ENCODE measurements at regions not wholly inside any gene's neighbourhood (a gene's known extent, or its start where the extent isn't known, plus 50 kb on each side); places are given as distances from the start of the nearest gene placed in this dataset.
A peak's percentile ranks its signal among the peaks of the same experiment; 100 is the strongest.

DNA sequence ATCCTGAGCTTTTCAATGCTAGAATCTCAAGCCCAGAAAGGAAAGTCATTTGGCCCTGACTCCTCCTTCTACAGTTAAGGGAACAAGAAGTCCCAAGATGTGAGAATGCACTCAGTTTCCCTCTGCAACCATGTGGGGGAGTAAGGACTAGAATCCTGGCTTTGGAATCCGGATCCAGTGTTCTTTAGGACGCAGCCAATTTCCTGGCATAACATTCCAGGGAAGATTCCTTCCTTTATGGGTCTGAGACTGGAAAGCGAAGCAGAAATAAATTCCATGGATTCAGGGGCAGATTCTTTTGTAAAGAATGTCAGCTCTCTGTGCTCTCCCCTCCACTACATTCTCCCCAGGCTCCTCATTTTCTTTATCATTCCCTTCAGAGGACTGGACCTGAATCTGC is 151.8 kb upstream of the SOX14 start:
- WGBS, 4 donors, result 12 to 30% (median 19%) methylated on average over 3 of the region's 3 CpGs
- Histone ChIP-seq H3K27ac (no peak overlapping the region), H3K36me3 (replicated peaks in 1 of 2) (no peaks in the 10 kb centered on the region), H3K4me3 (no peak overlapping the region), H3K27me3 (no peaks in the 10 kb centered on the region), H3K4me1 (replicated peaks in 1 of 2) (no peaks in the 10 kb centered on the region), H3K9me3 (replicated peaks in 1 of 3) (no peaks in the 10 kb centered on the region)
- DNase-seq, result no peak
- intact Hi-C loops (cut with DNase I), result no loop called here
- TF ChIP-seq, protein P1, sequence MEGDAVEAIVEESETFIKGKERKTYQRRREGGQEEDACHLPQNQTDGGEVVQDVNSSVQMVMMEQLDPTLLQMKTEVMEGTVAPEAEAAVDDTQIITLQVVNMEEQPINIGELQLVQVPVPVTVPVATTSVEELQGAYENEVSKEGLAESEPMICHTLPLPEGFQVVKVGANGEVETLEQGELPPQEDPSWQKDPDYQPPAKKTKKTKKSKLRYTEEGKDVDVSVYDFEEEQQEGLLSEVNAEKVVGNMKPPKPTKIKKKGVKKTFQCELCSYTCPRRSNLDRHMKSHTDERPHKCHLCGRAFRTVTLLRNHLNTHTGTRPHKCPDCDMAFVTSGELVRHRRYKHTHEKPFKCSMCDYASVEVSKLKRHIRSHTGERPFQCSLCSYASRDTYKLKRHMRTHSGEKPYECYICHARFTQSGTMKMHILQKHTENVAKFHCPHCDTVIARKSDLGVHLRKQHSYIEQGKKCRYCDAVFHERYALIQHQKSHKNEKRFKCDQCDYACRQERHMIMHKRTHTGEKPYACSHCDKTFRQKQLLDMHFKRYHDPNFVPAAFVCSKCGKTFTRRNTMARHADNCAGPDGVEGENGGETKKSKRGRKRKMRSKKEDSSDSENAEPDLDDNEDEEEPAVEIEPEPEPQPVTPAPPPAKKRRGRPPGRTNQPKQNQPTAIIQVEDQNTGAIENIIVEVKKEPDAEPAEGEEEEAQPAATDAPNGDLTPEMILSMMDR (IDR thresholded peaks at IDR 0.05), result no peak
- TF ChIP-seq POLR2A (IDR thresholded peaks at IDR 0.05), result no peak

DNA sequence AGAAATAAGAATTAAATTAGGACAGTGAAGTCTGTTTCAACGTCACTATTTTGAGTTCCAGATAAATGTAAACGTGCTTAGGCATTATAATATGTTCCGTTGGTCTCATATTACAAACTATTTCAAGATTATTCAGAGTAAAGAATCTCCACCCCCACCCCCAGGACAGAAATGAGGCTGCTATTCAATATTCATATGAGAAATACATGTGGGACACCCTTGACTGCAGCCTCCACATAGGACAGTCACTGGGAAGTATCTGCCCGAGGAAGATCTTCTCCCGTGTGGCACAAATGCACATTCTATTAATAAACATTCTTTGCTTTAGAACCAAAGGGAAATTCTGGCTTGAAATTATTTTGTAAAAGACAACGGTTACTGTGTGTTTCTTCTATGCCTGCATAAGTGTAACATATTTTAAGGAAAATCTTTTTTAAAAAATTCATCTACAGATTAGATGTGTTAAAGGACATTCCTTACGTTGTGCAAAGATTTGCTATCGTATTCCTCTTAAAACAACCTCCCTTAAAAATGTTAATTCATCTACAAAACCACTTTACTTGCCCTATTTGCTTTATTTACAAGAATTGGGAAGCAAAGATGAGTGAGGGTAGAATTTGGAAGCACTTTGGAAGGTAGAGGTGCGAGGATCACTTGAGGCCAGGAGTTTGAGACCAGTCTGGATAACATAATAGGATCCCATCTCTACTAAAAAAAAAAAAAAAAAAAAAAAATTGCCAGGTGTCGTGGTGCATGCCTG is 148.3 kb upstream of the SOX14 start:
- Histone ChIP-seq H3K36me3 (replicated peaks in 1 of 2) (no peaks in the 10 kb centered on the region), H3K4me3 (no peak overlapping the region), H3K4me1 (replicated peaks in 1 of 2) (no peaks in the 10 kb centered on the region), H3K27ac (no peak overlapping the region), H3K9me3 (replicated peaks in 1 of 3) (no peaks in the 10 kb centered on the region), H3K27me3 (no peaks in the 10 kb centered on the region)
- WGBS, 4 donors, result 62 to 65% (median 65%) methylated on average over 10 of the region's 10 CpGs
- no peak for DNase-seq
- intact Hi-C loops (cut with DNase I), result no loop called here
- TF ChIP-seq, protein P1 (IDR thresholded peaks at IDR 0.05), result no peak
- no peak for TF ChIP-seq POLR2A (IDR thresholded peaks at IDR 0.05)

DNA sequence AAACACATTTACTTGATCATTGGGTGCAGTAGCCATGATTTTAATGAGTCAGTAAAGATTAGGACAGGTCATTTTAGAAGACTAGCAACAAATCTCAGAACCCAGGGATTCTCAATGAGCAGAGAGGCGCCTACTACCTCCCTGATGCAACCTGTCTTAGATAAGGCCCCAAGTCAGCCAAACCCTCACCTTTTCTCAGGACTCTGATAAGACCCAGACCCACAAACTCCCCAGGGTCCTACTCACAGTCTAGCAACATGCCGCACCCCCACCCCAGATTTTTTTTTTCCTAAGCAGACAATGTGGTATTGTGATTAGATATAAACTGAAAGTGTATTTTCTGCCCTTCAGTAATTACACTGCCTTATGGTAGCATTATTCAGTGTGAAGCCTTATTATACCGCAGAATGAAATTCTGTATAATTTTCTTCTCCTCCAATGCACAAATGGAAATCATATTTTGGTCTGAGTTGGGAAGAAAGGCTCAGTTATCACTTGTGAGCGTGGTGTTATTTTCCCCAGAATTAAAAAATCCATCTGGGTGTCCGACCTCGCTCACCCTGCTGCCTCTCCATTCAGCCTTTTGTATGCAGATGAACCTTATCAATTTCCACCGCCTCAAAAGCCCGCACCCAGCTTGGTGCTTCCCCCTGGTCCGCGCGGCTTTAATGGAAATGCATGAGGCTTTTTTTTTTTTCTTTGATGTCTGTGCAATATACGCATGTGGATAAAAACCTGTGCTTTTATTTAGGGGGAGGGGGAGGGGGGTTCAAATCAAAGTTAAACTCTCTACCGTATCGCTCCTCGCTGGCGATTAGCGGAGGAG is 122.0 kb upstream of the SOX14 start:
- intact Hi-C loops (cut with DNase I), result no loop called here
- no peak for TF ChIP-seq POLR2A (IDR thresholded peaks at IDR 0.05)
- TF ChIP-seq, protein P1 (IDR thresholded peaks at IDR 0.05), result no peak
- no peaks in the 10 kb centered on the region for H3K4me1 ChIP-seq (replicated peaks in 1 of 2)
- no peaks in the 10 kb centered on the region for H3K36me3 ChIP-seq (replicated peaks in 1 of 2)
- no peaks in the 10 kb centered on the region for H3K9me3 ChIP-seq (replicated peaks in 1 of 3)
- no peaks in the 10 kb centered on the region for H3K27me3 ChIP-seq
- no peak overlapping the region for H3K27ac ChIP-seq
- H3K4me3 ChIP-seq, result no peak overlapping the region
- no peak for DNase-seq
- 25 to 28% (median 27%) methylated on average over 17 of the region's 17 CpGs for WGBS, 4 donors

DNA sequence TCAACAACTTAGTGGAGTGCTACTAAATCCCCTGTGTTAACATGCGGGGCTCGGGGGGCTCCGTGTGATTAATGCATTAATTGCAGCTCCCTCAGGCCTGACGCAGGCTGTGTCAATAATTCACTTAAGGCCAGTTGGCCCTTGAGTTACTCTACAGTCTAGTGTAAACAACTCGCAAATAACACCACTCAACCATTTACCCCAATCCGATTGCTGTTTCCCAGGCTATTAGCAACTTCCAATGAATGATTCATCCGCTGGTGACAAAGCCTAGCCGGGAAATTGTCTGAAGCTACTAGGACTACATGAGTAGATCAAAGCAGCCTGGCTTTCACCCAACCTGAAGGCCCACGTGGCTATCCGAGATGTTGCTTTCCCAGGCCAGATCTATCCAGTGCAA is 121.3 kb upstream of the SOX14 start:
- H3K4me1 ChIP-seq (replicated peaks in 1 of 2), result no peaks in the 10 kb centered on the region
- no peaks in the 10 kb centered on the region for H3K9me3 ChIP-seq (replicated peaks in 1 of 3)
- TF ChIP-seq, protein P1 (IDR thresholded peaks at IDR 0.05), result no peak
- TF ChIP-seq POLR2A (IDR thresholded peaks at IDR 0.05), result no peak
- DNase-seq, result peak in 5 of 7 donors; percentile 15 to 53 (median 37)
- H3K4me3 ChIP-seq, result no peak overlapping the region
- no peaks in the 10 kb centered on the region for H3K36me3 ChIP-seq (replicated peaks in 1 of 2)
- H3K27me3 ChIP-seq, result no peaks in the 10 kb centered on the region
- intact Hi-C loops (cut with DNase I), result no loop called here
- 6 to 12% (median 10%) methylated on average over 10 of the region's 10 CpGs for WGBS, 4 donors
- H3K27ac ChIP-seq, result no peak overlapping the region
